Astrocyte of the spinal cord (primary cell): ENCODE measurements at regions not wholly inside any gene's neighbourhood (a gene's known extent, or its start where the extent isn't known, plus 50 kb on each side); places are given as distances from the start of the nearest gene placed in this dataset.

Experiments
- DNase-seq: peaks from one replicate; pipeline ENCODE4 v3.0.0; 2011; ENCODE audit warnings: low read depth, low spot score
- H3K4me3 ChIP-seq: 2 replicates; pipeline ENCODE4 v1.5.1; 2011; ENCODE audit warnings: low read depth, mild to moderate bottlenecking, low read length, moderate library complexity
- in situ Hi-C: cut with HindIII; loops from 2 replicates; pipeline ENCODE4 v1.10.0; 2017; ENCODE audit warnings: low sequenced_read_pairs
- TF ChIP-seq, protein P1 (sequence below): IDR thresholded peaks from 2 replicates; pipeline ENCODE4 v1.5.1; 2012; ENCODE audit warnings: low read depth, mild to moderate bottlenecking, low read length, inconsistent platforms

DNA sequence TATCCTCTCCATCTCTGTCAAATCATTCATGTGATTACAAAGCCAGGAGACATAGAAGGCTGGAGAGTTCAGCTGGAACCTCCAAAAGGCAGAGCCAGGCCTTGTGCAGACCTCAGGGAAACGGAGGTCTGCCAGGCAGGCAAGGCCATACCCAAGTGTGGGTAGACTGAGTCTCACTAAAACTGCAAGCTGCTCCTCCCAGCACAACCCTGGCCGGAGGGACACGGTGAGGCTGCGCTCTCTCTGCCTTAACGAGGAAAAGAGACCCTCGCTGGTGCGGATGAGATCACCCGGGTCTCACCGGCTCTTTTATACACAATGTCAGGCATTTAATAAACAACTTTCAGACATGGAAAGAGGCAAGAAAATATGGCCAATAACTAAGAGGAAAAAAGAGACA, 66.1 kb upstream of the INPP5A start:
- no peak for DNase-seq
- in situ Hi-C loops: no loop called here
- H3K4me3 ChIP-seq: no peak overlapping the region
- TF ChIP-seq, protein P1, sequence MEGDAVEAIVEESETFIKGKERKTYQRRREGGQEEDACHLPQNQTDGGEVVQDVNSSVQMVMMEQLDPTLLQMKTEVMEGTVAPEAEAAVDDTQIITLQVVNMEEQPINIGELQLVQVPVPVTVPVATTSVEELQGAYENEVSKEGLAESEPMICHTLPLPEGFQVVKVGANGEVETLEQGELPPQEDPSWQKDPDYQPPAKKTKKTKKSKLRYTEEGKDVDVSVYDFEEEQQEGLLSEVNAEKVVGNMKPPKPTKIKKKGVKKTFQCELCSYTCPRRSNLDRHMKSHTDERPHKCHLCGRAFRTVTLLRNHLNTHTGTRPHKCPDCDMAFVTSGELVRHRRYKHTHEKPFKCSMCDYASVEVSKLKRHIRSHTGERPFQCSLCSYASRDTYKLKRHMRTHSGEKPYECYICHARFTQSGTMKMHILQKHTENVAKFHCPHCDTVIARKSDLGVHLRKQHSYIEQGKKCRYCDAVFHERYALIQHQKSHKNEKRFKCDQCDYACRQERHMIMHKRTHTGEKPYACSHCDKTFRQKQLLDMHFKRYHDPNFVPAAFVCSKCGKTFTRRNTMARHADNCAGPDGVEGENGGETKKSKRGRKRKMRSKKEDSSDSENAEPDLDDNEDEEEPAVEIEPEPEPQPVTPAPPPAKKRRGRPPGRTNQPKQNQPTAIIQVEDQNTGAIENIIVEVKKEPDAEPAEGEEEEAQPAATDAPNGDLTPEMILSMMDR: no peak

DNA sequence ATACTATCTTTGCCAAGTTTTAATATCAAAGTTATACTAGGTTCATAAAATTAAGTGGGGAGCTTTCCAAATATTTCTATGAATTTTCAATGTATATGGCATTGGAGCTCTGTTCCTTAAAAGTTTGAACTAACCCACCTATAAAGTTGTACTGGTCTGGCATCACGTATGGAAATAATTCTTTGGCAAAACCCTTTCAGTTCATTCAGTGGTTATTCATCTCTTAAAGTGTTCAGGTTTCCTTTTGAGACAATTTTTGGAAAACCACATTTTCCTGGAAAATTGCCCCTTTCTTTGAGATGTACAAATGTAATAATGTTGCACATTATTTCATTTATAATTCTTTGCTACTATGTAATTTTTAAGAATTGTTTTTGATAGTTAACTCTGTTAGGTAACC, 62.5 kb upstream of the INPP5A start:
- DNase-seq: no peak
- TF ChIP-seq, protein P1: no peak
- H3K4me3 ChIP-seq: no peak overlapping the region
- in situ Hi-C loops: no loop called here

DNA sequence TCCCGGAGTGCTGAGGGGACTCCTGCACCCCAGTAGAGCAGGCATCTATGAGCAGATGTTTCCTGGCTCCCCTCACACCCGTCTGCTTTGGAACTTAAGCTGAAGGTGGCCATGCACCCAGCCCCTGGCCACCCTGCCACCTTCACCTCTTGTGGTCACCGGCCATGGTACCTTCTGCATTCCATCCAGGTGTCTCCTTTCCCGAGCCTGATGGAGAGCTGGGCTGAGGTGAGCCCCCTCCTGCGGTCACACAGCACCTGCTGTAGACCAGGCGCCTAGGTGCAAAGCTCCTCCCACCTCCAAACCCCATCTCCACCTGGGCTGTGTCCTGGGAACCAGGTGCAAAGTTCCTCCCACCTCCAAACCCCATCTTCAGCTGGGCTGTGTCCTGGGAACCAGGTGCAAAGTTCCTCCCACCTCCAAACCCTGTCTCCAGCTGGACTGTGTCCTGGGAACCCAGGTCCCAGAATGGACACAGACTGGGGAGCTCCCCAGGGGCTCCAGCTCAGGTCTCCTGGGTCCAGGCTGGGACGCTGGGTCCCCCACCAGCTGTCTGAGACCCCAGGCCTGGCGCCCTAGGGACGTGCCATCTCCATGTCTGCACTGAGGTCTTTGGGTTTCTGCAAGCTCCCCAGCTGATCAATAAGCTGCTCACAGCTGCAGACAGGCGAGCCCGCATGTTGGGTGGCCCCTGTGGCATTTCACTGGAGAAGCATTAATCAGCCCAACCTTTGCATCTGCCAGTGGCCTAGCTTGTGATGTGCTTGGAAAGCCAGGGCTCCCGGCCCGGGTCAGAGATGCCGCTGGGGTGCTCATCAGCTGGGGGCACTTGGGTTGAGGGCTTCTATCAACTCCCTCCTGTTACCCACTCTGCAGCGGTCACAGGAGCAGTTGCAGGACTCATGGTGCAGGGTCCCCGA, 61.2 kb upstream of the INPP5A start:
- in situ Hi-C loops: no loop called here
- TF ChIP-seq, protein P1: no peak
- no peak for DNase-seq
- no peak overlapping the region for H3K4me3 ChIP-seq

DNA sequence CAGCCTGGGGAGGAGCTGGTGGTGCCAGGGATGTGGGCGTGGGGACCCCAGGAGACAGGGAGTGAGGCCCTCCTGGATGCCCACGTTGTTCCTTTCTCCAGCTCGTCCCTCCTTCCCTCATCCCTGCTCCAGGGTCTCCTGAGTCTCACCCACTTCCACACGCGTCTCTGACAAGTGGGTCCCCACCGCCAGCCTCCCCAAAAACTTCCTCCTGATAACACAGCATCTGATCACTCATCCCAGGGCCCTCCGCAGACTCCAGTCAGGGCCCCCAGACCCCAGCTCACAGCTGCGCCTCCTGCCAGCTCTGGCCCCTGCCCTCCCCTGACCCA, 60.6 kb upstream of the INPP5A start:
- TF ChIP-seq, protein P1: no peak
- no peak for DNase-seq
- no peak overlapping the region for H3K4me3 ChIP-seq
- in situ Hi-C loops: no loop called here

DNA sequence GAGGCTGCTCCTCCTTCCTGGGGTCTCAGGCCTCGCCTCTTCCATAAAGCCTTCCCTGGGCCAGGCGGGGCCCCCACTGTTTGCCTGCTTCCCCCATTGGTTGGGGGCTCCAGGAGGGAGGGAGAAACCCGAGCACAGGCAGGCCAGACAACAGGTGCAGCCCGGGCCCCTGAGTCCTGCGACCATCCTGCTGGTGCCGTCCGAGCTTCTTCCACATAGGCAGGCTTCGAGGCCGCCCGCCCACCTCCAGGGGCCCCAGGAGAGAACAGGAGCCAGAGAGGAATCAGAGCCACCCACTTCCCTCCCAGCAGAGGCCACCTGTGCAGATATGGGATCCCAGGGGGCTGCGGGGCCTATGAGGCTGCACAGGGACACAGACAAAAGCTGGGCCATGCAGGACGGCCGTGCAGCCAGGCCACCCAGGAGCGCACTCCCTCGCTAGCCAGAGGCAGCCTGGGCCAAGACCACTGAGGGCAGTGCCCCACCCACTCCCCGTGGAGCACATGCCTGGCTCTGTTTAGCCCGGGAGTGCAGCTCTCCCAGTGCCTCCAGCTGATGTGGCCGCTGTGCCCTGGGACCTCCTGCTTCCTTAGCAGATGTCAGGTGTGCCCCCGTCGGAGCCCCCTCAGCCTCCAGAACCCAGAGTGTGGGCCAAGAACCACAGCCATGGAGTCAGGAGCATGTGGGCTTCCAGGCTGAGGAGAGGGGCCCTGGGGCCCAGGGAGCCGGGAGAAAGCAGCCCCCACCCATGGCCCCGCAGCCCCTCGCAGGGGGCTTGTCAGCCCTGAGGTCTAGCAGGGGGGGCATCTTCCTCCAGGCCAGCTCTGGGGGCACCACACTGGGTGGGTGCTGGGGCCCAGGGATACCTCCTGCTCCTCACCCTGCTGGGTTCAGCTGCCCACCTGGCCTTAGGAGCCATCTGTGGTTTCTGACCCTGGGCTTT, 59.9 kb upstream of the INPP5A start:
- TF ChIP-seq, protein P1: no peak
- no peak for DNase-seq
- H3K4me3 ChIP-seq: no peak overlapping the region
- in situ Hi-C loops: no loop called here

DNA sequence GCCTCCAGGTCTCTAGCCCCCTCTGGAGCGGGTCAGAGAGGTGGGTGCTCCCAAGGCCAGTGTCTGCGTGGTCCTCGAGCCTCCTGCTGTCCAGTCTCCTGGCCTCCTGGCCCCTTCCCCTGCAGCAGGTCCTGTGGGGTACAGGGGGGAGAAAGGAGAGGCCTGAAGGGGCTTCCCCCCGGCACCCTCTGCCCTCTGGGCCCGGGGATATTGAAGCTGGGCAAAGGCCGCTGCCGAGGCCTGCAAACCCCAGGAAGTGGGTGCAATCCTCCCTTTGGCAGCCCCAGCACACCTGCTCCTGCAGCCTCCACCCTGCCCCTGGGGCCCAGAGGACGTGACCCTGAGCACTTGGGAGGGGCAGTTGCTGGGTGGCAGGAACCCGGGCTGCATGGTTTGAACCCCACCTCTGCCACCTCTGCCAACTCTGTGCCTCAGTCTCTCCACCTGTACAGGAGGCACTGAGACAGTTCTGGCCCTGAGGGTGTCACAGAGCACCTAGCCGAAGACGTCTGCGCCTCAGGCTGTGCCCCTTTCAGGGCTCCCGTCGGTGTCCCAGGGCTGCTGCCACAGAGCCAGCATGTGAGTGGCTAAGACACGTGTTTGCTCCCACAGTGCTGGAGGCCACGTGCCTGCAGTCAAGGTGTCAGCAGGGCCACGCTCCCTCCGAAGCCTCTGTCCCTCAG, 59.1 kb upstream of the INPP5A start:
- TF ChIP-seq, protein P1: no peak
- no peak overlapping the region for H3K4me3 ChIP-seq
- in situ Hi-C loops: no loop called here
- DNase-seq: no peak
